OCI-LY1 (cell line): ENCODE measurements at regions not wholly inside any gene's neighbourhood (a gene's known extent, or its start where the extent isn't known, plus 50 kb on each side); places are given as distances from the start of the nearest gene placed in this dataset.

Experiments
- EZH2 ChIP-seq: fragments of 200-600 bp; sonication (generic), shearing (Covaris generic); IDR thresholded peaks from 2 replicates; pipeline ENCODE4 v1.8.0; 2017; ENCODE audit warnings: borderline replicate concordance, mixed run types, mild to moderate bottlenecking, antibody characterized with exemption, low read length, moderate library complexity, mixed read lengths
- TF ChIP-seq, protein P1 (sequence below): fragments of 200-600 bp; sonication (generic), shearing (Covaris generic); IDR thresholded peaks from 2 replicates; pipeline ENCODE4 v1.5.1; 2017; ENCODE audit warnings: mild to moderate bottlenecking, antibody characterized with exemption, low read length, moderate library complexity, mixed read lengths

DNA sequence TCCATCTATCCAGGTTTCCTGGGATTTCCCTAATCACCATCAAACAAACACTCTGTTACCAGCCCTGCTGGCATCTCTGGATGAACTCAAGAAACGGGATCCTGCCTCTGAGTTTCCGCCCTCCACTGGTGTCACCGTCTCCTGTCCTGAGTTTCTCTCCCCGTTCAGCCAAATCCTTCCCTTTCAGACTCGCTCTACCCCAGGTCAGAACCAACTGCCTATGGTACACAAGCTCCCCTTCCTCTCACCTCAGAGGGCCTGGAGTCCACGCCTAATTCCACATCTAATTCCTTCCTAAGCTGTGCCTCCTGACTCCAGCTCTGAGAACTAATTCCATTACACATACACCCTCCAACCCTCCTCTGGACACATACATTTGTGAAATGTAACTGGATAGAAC, 96.1 kb downstream of the SHANK2 start:
- TF ChIP-seq, protein P1, sequence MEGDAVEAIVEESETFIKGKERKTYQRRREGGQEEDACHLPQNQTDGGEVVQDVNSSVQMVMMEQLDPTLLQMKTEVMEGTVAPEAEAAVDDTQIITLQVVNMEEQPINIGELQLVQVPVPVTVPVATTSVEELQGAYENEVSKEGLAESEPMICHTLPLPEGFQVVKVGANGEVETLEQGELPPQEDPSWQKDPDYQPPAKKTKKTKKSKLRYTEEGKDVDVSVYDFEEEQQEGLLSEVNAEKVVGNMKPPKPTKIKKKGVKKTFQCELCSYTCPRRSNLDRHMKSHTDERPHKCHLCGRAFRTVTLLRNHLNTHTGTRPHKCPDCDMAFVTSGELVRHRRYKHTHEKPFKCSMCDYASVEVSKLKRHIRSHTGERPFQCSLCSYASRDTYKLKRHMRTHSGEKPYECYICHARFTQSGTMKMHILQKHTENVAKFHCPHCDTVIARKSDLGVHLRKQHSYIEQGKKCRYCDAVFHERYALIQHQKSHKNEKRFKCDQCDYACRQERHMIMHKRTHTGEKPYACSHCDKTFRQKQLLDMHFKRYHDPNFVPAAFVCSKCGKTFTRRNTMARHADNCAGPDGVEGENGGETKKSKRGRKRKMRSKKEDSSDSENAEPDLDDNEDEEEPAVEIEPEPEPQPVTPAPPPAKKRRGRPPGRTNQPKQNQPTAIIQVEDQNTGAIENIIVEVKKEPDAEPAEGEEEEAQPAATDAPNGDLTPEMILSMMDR, result no peak
- no peak for TF ChIP-seq EZH2
